H1 (cell line): ENCODE measurements at regions not wholly inside any gene's neighbourhood (a gene's known extent, or its start where the extent isn't known, plus 50 kb on each side); places are given as distances from the start of the nearest gene placed in this dataset.

Experiments
- CTCF ChIA-PET: fragments of 300-600 bp; sonication (Branson Sonifier 250); formaldehyde crosslinking; loops from one replicate; lab custom pipeline; 2021; ENCODE audit not compliant: partially characterized antibody; lab: Charles Lee
- POLR2A ChIA-PET: fragments of 300-600 bp; sonication (Branson Sonifier 250); formaldehyde crosslinking; loops from one replicate; lab custom pipeline; 2021; ENCODE audit warnings: inconsistent platforms; ENCODE audit not compliant: partially characterized antibody; lab: Charles Lee
- DNase-seq, 2 experiments: peaks; one replicate each; pipeline versions ENCODE4 v3.0.0 to v3.0.0-alpha.2; 2010 to 2022; ENCODE audit warnings: low spot score in 2 of 2, low read depth in 1 of 2, mixed read lengths in 1 of 2
- FAIRE-seq: peaks from 2 replicates; lab custom pipeline; 2011; peaks lifted over from hg19 to GRCh38; lab: Jason Lieb, UNC
- H2AFZ ChIP-seq: 2 replicates; pipeline ENCODE4 v1.8.1; 2012; ENCODE audit warnings: low read length, inconsistent platforms
- H2AK5ac ChIP-seq: 2 replicates; pipeline ENCODE4 v1.6.1; 2013; ENCODE audit warnings: low read depth, low read length
- H2BK120ac ChIP-seq: replicated peaks from 2 replicates; pipeline ENCODE3; 2013; ENCODE audit warnings: low read depth, low read length, inconsistent platforms
- H2BK12ac ChIP-seq: 2 replicates; pipeline ENCODE4 v1.6.1; 2013; ENCODE audit warnings: low read depth, low read length
- H2BK15ac ChIP-seq: 2 replicates; pipeline ENCODE4 v1.6.1; 2013; ENCODE audit warnings: low read length
- H2BK20ac ChIP-seq: 2 replicates; pipeline ENCODE4 v1.6.1; 2013; ENCODE audit warnings: low read length
- H2BK5ac ChIP-seq: 2 replicates; pipeline ENCODE4 v1.6.1; 2013; ENCODE audit warnings: low read depth, low read length
- H3K14ac ChIP-seq: 2 replicates; pipeline ENCODE4 v1.6.1; 2013; ENCODE audit warnings: inconsistent platforms; ENCODE audit not compliant: insufficient read length
- H3K18ac ChIP-seq: 2 replicates; pipeline ENCODE4 v1.6.1; 2013; ENCODE audit warnings: low read length; ENCODE audit errors: extremely low read depth
- H3K23ac ChIP-seq: 2 replicates; pipeline ENCODE4 v1.6.1; 2013; ENCODE audit warnings: inconsistent platforms; ENCODE audit not compliant: insufficient read length
- H3K23me2 ChIP-seq: 2 replicates; pipeline ENCODE4 v1.6.1; 2013; ENCODE audit warnings: low read depth, low read length
- H3K27ac ChIP-seq: 2 replicates; pipeline ENCODE4 v1.6.1; 2011; ENCODE audit warnings: low read depth, low read length, inconsistent platforms
- H3K27me3 ChIP-seq, 4 experiments: replicated peaks in 1 of 4; 1 replicate in 1 of 4; 2 replicates in 3 of 4; pipeline versions ENCODE4 v1.6.1 to v1.8.1; 2011 to 2013; ENCODE audit warnings: low read length in 3 of 4, mild to moderate bottlenecking in 3 of 4, inconsistent platforms in 2 of 4, mixed read lengths in 2 of 4, moderate library complexity in 1 of 4; ENCODE audit not compliant: control insufficient read depth in 3 of 4, insufficient read depth in 3 of 4; ENCODE audit errors: extremely low read depth in 1 of 4
- H3K36me3 ChIP-seq, 4 experiments: 2 replicates each; pipeline versions ENCODE4 v1.6.1 to v1.8.1; 2011 to 2013; ENCODE audit warnings: mild to moderate bottlenecking in 4 of 4, low read length in 3 of 4, moderate library complexity in 2 of 4, control low read depth in 1 of 4, inconsistent platforms in 1 of 4; ENCODE audit not compliant: insufficient read depth in 4 of 4, control insufficient read depth in 2 of 4
- H3K4ac ChIP-seq: replicated peaks from 2 replicates; pipeline ENCODE3; 2013; ENCODE audit warnings: low read length, low read depth, mixed read lengths, inconsistent platforms; ENCODE audit not compliant: insufficient read length
- H3K4me1 ChIP-seq, 4 experiments: replicated peaks in 1 of 4; 1 replicate in 1 of 4; 2 replicates in 3 of 4; pipeline versions ENCODE4 v1.6.1 to v1.8.1; 2011 to 2013; ENCODE audit warnings: low read length in 3 of 4, inconsistent platforms in 2 of 4, mixed read lengths in 1 of 4; ENCODE audit not compliant: insufficient read depth in 4 of 4, control insufficient read depth in 3 of 4
- H3K4me2 ChIP-seq, 2 experiments: 2 replicates each; pipeline versions ENCODE4 v1.6.1 to v1.8.1; 2011 to 2013; ENCODE audit warnings: low read depth in 2 of 2, low read length in 2 of 2, control low read depth in 1 of 2, inconsistent platforms in 1 of 2, mild to moderate bottlenecking in 1 of 2; ENCODE audit not compliant: insufficient read depth in 1 of 2
- H3K4me3 ChIP-seq, 4 experiments: fragments of 200-600, 300-600 bp in 1 of 4; sonication (generic), shearing (Covaris generic), sonication (Bioruptor Twin) in 1 of 4; 2 replicates each; pipeline versions ENCODE4 v1.5.1 to v1.8.1; 2011 to 2016; ENCODE audit warnings: low read length in 4 of 4, low read depth in 3 of 4, control low read depth in 2 of 4, inconsistent platforms in 2 of 4, mild to moderate bottlenecking in 2 of 4, mixed read lengths in 1 of 4, moderate library complexity in 1 of 4; ENCODE audit not compliant: insufficient read depth in 2 of 4; ENCODE audit errors: extremely low read depth in 1 of 4
- H3K56ac ChIP-seq: replicated peaks from 2 replicates; pipeline ENCODE3; 2013; ENCODE audit warnings: low read depth, mild to moderate bottlenecking, mixed read lengths, low read length, inconsistent platforms; ENCODE audit not compliant: insufficient read length
- H3K79me1 ChIP-seq: 2 replicates; pipeline ENCODE4 v1.6.1; 2013; ENCODE audit warnings: low read depth, low read length, control low read depth
- H3K79me2 ChIP-seq, 2 experiments: 2 replicates each; pipeline versions ENCODE4 v1.6.1 to v1.8.1; 2012 to 2013; ENCODE audit warnings: low read length in 2 of 2, mild to moderate bottlenecking in 2 of 2, inconsistent platforms in 1 of 2; ENCODE audit not compliant: insufficient read depth in 2 of 2, control insufficient read depth in 1 of 2
- H3K9ac ChIP-seq, 4 experiments: replicated peaks in 1 of 4; 1 replicate in 1 of 4; 2 replicates in 3 of 4; pipeline versions ENCODE4 v1.6.1 to v1.8.1; 2011 to 2013; ENCODE audit warnings: low read depth in 3 of 4, low read length in 3 of 4, control low read depth in 2 of 4, mild to moderate bottlenecking in 2 of 4, moderate library complexity in 2 of 4, inconsistent platforms in 1 of 4; ENCODE audit errors: extremely low read depth in 1 of 4
- H3K9me3 ChIP-seq, 2 experiments: 2 replicates each; pipeline versions ENCODE4 v1.6.1 to v1.8.1; 2012 to 2013; ENCODE audit warnings: mild to moderate bottlenecking in 2 of 2, moderate library complexity in 2 of 2, control low read depth in 1 of 2, inconsistent platforms in 1 of 2, low read depth in 1 of 2, low read length in 1 of 2, mixed read lengths in 1 of 2; ENCODE audit not compliant: insufficient read depth in 2 of 2
- H4K20me1 ChIP-seq, 2 experiments: replicated peaks in 1 of 2; 2 replicates each; pipeline versions ENCODE3 to v1.8.1; 2011 to 2013; ENCODE audit warnings: inconsistent platforms in 2 of 2, low read length in 2 of 2, mild to moderate bottlenecking in 1 of 2; ENCODE audit not compliant: insufficient read depth in 2 of 2, control insufficient read depth in 1 of 2
- H4K5ac ChIP-seq: 2 replicates; pipeline ENCODE4 v1.6.1; 2013; ENCODE audit warnings: low read length, low read depth, mixed read lengths, inconsistent platforms; ENCODE audit not compliant: insufficient read length
- H4K8ac ChIP-seq: 2 replicates; pipeline ENCODE4 v1.8.0; 2013; ENCODE audit warnings: mild to moderate bottlenecking, moderate library complexity, low read length, inconsistent platforms; ENCODE audit not compliant: insufficient read depth; ENCODE audit errors: extremely low read depth
- H4K91ac ChIP-seq: replicated peaks from 2 replicates; pipeline ENCODE3; 2013; ENCODE audit warnings: low read length, mixed read lengths, inconsistent platforms; ENCODE audit not compliant: insufficient read length
- CBX8 ChIP-seq: fragments of 300-800, 300-1000 bp; sonication (generic); IDR thresholded peaks from 2 replicates; pipeline ENCODE4 v1.7.1; 2016; ENCODE audit warnings: low read depth, low read length, borderline replicate concordance
- CHD1 ChIP-seq: IDR thresholded peaks from 2 replicates; pipeline ENCODE4 v1.6.1; 2012; ENCODE audit warnings: low read depth, low read length, improper control_type of control experiment
- FOSL1 ChIP-seq: IDR thresholded peaks from 2 replicates; pipeline ENCODE4 v1.6.1; 2011; ENCODE audit warnings: mild to moderate bottlenecking, low read depth, low read length, moderate library complexity; ENCODE audit not compliant: insufficient read depth
- HDAC2 ChIP-seq, 2 experiments: fragments of 300-600 bp in 1 of 2; sonication (generic) in 1 of 2; IDR thresholded peaks; 2 replicates each; pipeline ENCODE4 v1.6.1; 2011 to 2012; ENCODE audit warnings: low read depth in 2 of 2, low read length in 2 of 2, mild to moderate bottlenecking in 2 of 2, moderate library complexity in 2 of 2, borderline replicate concordance in 1 of 2, inconsistent platforms in 1 of 2
- JUN ChIP-seq: IDR thresholded peaks from 2 replicates; pipeline ENCODE4 v1.6.1; 2011; ENCODE audit warnings: low read depth, mild to moderate bottlenecking, improper control_type of control experiment, low read length
- NRF1 ChIP-seq: IDR thresholded peaks from 2 replicates; pipeline ENCODE4 v1.6.1; 2011; ENCODE audit warnings: mild to moderate bottlenecking, low read depth, low read length, improper control_type of control experiment
- POLR2AphosphoS5 ChIP-seq: IDR thresholded peaks from 2 replicates; pipeline ENCODE4 v1.6.1; 2011; ENCODE audit warnings: low read depth, low read length
- RFX5 ChIP-seq: IDR thresholded peaks from 2 replicates; pipeline ENCODE4 v1.6.1; 2011; ENCODE audit warnings: low read depth, low read length, improper control_type of control experiment, borderline replicate concordance
- RXRA ChIP-seq: IDR thresholded peaks from 2 replicates; pipeline ENCODE4 v1.6.1; 2011; ENCODE audit warnings: low read depth, mild to moderate bottlenecking, low read length, moderate library complexity; ENCODE audit not compliant: insufficient read depth
- SAP30 ChIP-seq: fragments of 300-600 bp; sonication (generic); IDR thresholded peaks from 2 replicates; pipeline ENCODE4 v1.7.1; 2012; ENCODE audit warnings: low read length, moderate library complexity, mild to moderate bottlenecking, inconsistent platforms; ENCODE audit not compliant: insufficient read depth, insufficient replicate concordance
- SIRT6 ChIP-seq: IDR thresholded peaks from one replicate; pipeline ENCODE4 v1.7.1; 2012; ENCODE audit warnings: low read length, inconsistent platforms
- SIX5 ChIP-seq: IDR thresholded peaks from 2 replicates; pipeline ENCODE4 v1.6.1; 2011; ENCODE audit warnings: mild to moderate bottlenecking, low read depth, low read length
- SP1 ChIP-seq: IDR thresholded peaks from 2 replicates; pipeline ENCODE4 v1.6.1; 2011; ENCODE audit warnings: low read depth, low read length
- SP4 ChIP-seq: IDR thresholded peaks from 2 replicates; pipeline ENCODE4 v1.6.1; 2012; ENCODE audit warnings: low read length, inconsistent platforms
- TAF1 ChIP-seq: IDR thresholded peaks from 2 replicates; pipeline ENCODE4 v1.6.1; 2011; ENCODE audit warnings: mild to moderate bottlenecking, low read depth, low read length
- TAF7 ChIP-seq: optimal IDR thresholded peaks from 2 replicates; pipeline ENCODE3; 2011; ENCODE audit warnings: low read depth, mild to moderate bottlenecking, inconsistent platforms, low read length, moderate library complexity, borderline replicate concordance
- WGBS, 2 experiments: shearing (Covaris generic) in 1 of 2; methylation state at CpG; one replicate each; pipeline versions ENCODE4 v1.1.6 to v1.1.7; 2013 to 2015; ENCODE audit warnings: low lambda C conversion rate in 2 of 2, mixed read lengths in 2 of 2, inconsistent platforms in 1 of 2, low coverage in 1 of 2, missing lambda C conversion rate in 1 of 2; ENCODE audit not compliant: insufficient replicate concordance in 2 of 2, insufficient coverage in 1 of 2, insufficient read length in 1 of 2; ENCODE audit errors: extremely low coverage in 1 of 2, missing lambda C conversion rate in 1 of 2; 5-methylcytosine and 5-hydroxymethylcytosine counted together

DNA sequence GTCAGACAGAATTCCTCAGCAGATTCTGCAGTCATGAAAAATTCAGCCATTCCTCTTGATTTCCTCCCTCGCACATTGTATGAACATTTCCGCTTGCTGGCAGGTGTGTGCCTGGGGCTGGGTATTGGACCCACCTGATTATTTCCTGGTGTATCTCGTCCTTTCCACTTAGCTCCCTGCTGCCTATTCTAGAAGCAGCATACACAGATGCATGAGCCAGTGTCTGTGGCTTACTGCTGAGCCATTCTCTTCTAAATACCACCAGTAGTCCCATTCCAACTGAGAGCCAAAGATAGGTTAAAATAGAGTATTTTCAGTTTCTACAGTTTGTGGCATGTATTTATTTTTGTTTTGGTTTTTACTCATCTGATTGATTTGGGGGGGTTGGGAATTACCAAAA lies 270.1 kb upstream of the AKR1E2 start:
- no peak overlapping the region for H3K4ac ChIP-seq
- FAIRE-seq (no peak), DNase-seq (no peak)
- H3K36me3 ChIP-seq = no peaks in the 10 kb centered on the region
- CTCF ChIA-PET = interaction anchor here (0.5 to 1.5 kb wide), 2 partner anchors 203 to 211 kb away, joined by 3 read pairs; no protein-coding TSS in a partner anchor
- peaks cover 0 to 4% (median 0%) of the 10 kb centered on the region in 4 experiments; a peak in 1 of 7 replicates for H3K4me1 ChIP-seq
- no peaks in the 10 kb centered on the region for H3K27me3 ChIP-seq
- H3K79me2 ChIP-seq = no peaks in the 10 kb centered on the region
- H2BK5ac ChIP-seq = no peak overlapping the region
- no peak overlapping the region for H3K23ac ChIP-seq
- H3K27ac ChIP-seq = no peak overlapping the region
- POLR2A ChIA-PET = no interaction called here
- no peak overlapping the region for H4K8ac ChIP-seq
- no peak overlapping the region for H2BK120ac ChIP-seq
- no peak overlapping the region for H4K5ac ChIP-seq
- no peak overlapping the region for H2BK20ac ChIP-seq
- WGBS, 2 experiments = 86% methylated on average over 3 of the region's 3 CpGs; no CpG with 5 or more reads in 1 of the 2 experiments
- no peak overlapping the region for H3K18ac ChIP-seq
- H3K9me3 ChIP-seq = no peaks in the 10 kb centered on the region
- no peak overlapping the region for H2BK12ac ChIP-seq
- no peak overlapping the region for H3K4me3 ChIP-seq
- H3K79me1 ChIP-seq = no peaks in the 10 kb centered on the region
- no peak overlapping the region for H4K91ac ChIP-seq
- no peak overlapping the region for H2AFZ ChIP-seq
- no peak overlapping the region for H3K14ac ChIP-seq
- no peak overlapping the region for H2AK5ac ChIP-seq
- H3K23me2 ChIP-seq = no peaks in the 10 kb centered on the region
- H2BK15ac ChIP-seq = no peak overlapping the region
- no peaks in the 10 kb centered on the region for H4K20me1 ChIP-seq
- no peak overlapping the region for H3K56ac ChIP-seq
- no peak overlapping the region for H3K4me2 ChIP-seq
- H3K9ac ChIP-seq = no peak overlapping the region
- no peak for TF ChIP-seq HDAC2 (IDR thresholded peaks at IDR 0.05; ENCODE audit: borderline replicate concordance in 1 of 2, low read depth in 2 of 2, low read length in 2 of 2)
- TF ChIP-seq CBX8 = no peak
- TF ChIP-seq SP4 = no peak
- no peak for TF ChIP-seq SP1
- TF ChIP-seq CHD1 = no peak
- TF ChIP-seq TAF7 = no peak
- no peak for TF ChIP-seq RFX5
- no peak for TF ChIP-seq SIX5
- TF ChIP-seq FOSL1 = no peak
- TF ChIP-seq POLR2AphosphoS5 = no peak
- TF ChIP-seq SIRT6 = no peak
- TF ChIP-seq RXRA = no peak
- TF ChIP-seq TAF1 = no peak
- TF ChIP-seq NRF1 = no peak
- no peak for TF ChIP-seq JUN
- TF ChIP-seq SAP30 = no peak
